Right lobe of liver (tissue), 4 donors: ENCODE measurements at regions not wholly inside any gene's neighbourhood (a gene's known extent, or its start where the extent isn't known, plus 50 kb on each side); places are given as distances from the start of the nearest gene placed in this dataset.

Experiments used
- CTCF ChIP-seq, 4 donors: fragments of 200-600 bp in 3 of 4; fragments of 450-650 bp in 1 of 4; IDR thresholded peaks; one replicate each; pipeline versions ENCODE4 v1.5.1 to v1.8.0; 2016 to 2022; ENCODE audit warnings: antibody characterized with exemption in 4 of 4, mild to moderate bottlenecking in 2 of 4
- POLR2A ChIP-seq: fragments of 450-650 bp; IDR thresholded peaks from one replicate; pipeline ENCODE4 v1.6.1; 2017; ENCODE audit warnings: antibody characterized with exemption, mild to moderate bottlenecking
- donor health status: DM: no; HTN: no; CAD: no.
- donor health status: DM: no; HTN: no; CAD: no.
- donor health status: DM: no; HTN: yes; CAD: no.

GRCh38 chr9:99298614-99299013 is 76.5 kb downstream of the SEC61B start:
- no peak for TF ChIP-seq POLR2A
- TF ChIP-seq CTCF (IDR thresholded peaks at IDR 0.05) = no peak
